IMR-90 (cell line): ENCODE measurements at regions not wholly inside any gene's neighbourhood (a gene's known extent, or its start where the extent isn't known, plus 50 kb on each side); places are given as distances from the start of the nearest gene placed in this dataset.

ENCODE experiments used
- ATAC-seq: fragments of 200-7000 bp; cut with Tn5 transposase; 2 replicates; pipeline ENCODE4 v1.9.1; 2020; ENCODE audit warnings: low read depth, mild to moderate bottlenecking, moderate library complexity
- BruUV-seq: library from RNA; stranded (reverse); fragments of 400-500 nt; replicated peaks from 2 replicates; lab custom pipeline; 2021; lab: Mats Ljungman, UMichigan
- CTCF ChIA-PET: fragments of 300-600 bp; formaldehyde crosslinking; extraction: SDS; loops from one replicate; lab custom pipeline; 2021; ENCODE audit warnings: antibody characterized with exemption; lab: Yijun Ruan, JAX
- POLR2A ChIA-PET: fragments of 300-600 bp; sonication (Branson Sonifier 250); formaldehyde crosslinking; loops from one replicate; lab custom pipeline; 2022; ENCODE audit warnings: antibody characterized with exemption; ENCODE audit not compliant: unreplicated experiment; lab: Charles Lee
- DNase-seq: peaks from one replicate; pipeline ENCODE4 v3.0.0; 2013
- H2AFZ ChIP-seq: replicated peaks from 2 replicates; pipeline ENCODE3; 2013; ENCODE audit warnings: low read length, mild to moderate bottlenecking; ENCODE audit not compliant: poor library complexity
- H2AK5ac ChIP-seq: 2 replicates; pipeline ENCODE4 v1.6.1; 2013; ENCODE audit warnings: low read depth, low read length, inconsistent platforms
- H2AK9ac ChIP-seq: replicated peaks from 2 replicates; pipeline ENCODE3; 2013; ENCODE audit warnings: mild to moderate bottlenecking, low read depth, low read length, moderate library complexity; ENCODE audit not compliant: poor library complexity
- H2BK120ac ChIP-seq: 2 replicates; pipeline ENCODE4 v1.6.1; 2013; ENCODE audit warnings: low read depth, low read length, inconsistent platforms
- H2BK15ac ChIP-seq: 3 replicates; pipeline ENCODE4 v1.6.1; 2013; ENCODE audit warnings: low read depth, low read length, inconsistent platforms
- H2BK20ac ChIP-seq: 2 replicates; pipeline ENCODE4 v1.6.1; 2013; ENCODE audit warnings: low read depth, mild to moderate bottlenecking, inconsistent platforms, low read length, moderate library complexity
- H2BK5ac ChIP-seq: 2 replicates; pipeline ENCODE4 v1.6.1; 2013; ENCODE audit warnings: mild to moderate bottlenecking, low read depth, low read length, inconsistent platforms; ENCODE audit not compliant: poor library complexity, severe bottlenecking
- H3K14ac ChIP-seq: replicated peaks from 2 replicates; pipeline ENCODE4 v1.6.1; 2013; ENCODE audit warnings: low read depth, low read length, inconsistent platforms
- H3K18ac ChIP-seq: 2 replicates; pipeline ENCODE4 v1.6.1; 2013; ENCODE audit warnings: low read depth, low read length, control low read depth
- H3K23ac ChIP-seq: 2 replicates; pipeline ENCODE4 v1.6.1; 2013; ENCODE audit warnings: low read depth, low read length, inconsistent platforms
- H3K27ac ChIP-seq: 2 replicates; pipeline ENCODE4 v1.5.1; 2013; ENCODE audit warnings: mild to moderate bottlenecking, control low read depth, low read length; ENCODE audit not compliant: insufficient read depth
- H3K27me3 ChIP-seq: 2 replicates; pipeline ENCODE4 v1.6.1; 2013; ENCODE audit warnings: low read length; ENCODE audit not compliant: control insufficient read depth, insufficient read depth
- H3K36me3 ChIP-seq: 2 replicates; pipeline ENCODE4 v1.6.1; 2013; ENCODE audit warnings: low read length, mixed read lengths; ENCODE audit not compliant: control insufficient read depth, insufficient read depth
- H3K4ac ChIP-seq: 2 replicates; pipeline ENCODE4 v1.6.1; 2013; ENCODE audit warnings: low read depth, low read length, inconsistent platforms
- H3K4me1 ChIP-seq: 2 replicates; pipeline ENCODE4 v1.6.1; 2013; ENCODE audit warnings: low read length, mixed read lengths; ENCODE audit not compliant: control insufficient read depth, insufficient read depth
- H3K4me2 ChIP-seq: 2 replicates; pipeline ENCODE4 v1.6.1; 2013; ENCODE audit warnings: low read depth, mild to moderate bottlenecking, control low read depth, low read length, moderate library complexity
- H3K4me3 ChIP-seq: 2 replicates; pipeline ENCODE4 v1.5.1; 2013; ENCODE audit warnings: low read depth, mild to moderate bottlenecking, control low read depth, low read length, moderate library complexity; ENCODE audit not compliant: insufficient read depth
- H3K56ac ChIP-seq: 2 replicates; pipeline ENCODE4 v1.6.1; 2013; ENCODE audit warnings: low read length, inconsistent platforms; ENCODE audit not compliant: insufficient read depth; ENCODE audit errors: extremely low read depth
- H3K79me1 ChIP-seq, 2 experiments: 2 replicates each; pipeline ENCODE4 v1.6.1; 2013; ENCODE audit warnings: low read length in 2 of 2, inconsistent platforms in 1 of 2, low read depth in 1 of 2
- H3K9ac ChIP-seq: 2 replicates; pipeline ENCODE4 v1.6.1; 2013; ENCODE audit warnings: low read depth, low read length, control low read depth
- H3K9me1 ChIP-seq: 2 replicates; pipeline ENCODE4 v1.6.1; 2013; ENCODE audit warnings: low read length, inconsistent platforms; ENCODE audit not compliant: insufficient read depth
- H3K9me3 ChIP-seq: 2 replicates; pipeline ENCODE4 v1.6.1; 2013; ENCODE audit warnings: low read length; ENCODE audit not compliant: control insufficient read depth, insufficient read depth
- H4K20me1 ChIP-seq: 2 replicates; pipeline ENCODE4 v1.6.1; 2013; ENCODE audit warnings: low read length, inconsistent platforms; ENCODE audit not compliant: insufficient read depth
- H4K5ac ChIP-seq: 2 replicates; pipeline ENCODE4 v1.6.1; 2013; ENCODE audit warnings: mild to moderate bottlenecking, low read depth, low read length, control low read depth
- H4K8ac ChIP-seq, 2 experiments: 2 replicates each; pipeline ENCODE4 v1.6.1; 2013; ENCODE audit warnings: low read depth in 2 of 2, low read length in 2 of 2, control low read depth in 1 of 2, inconsistent platforms in 1 of 2
- H4K91ac ChIP-seq: 2 replicates; pipeline ENCODE4 v1.6.1; 2013; ENCODE audit warnings: low read depth, low read length, inconsistent platforms; ENCODE audit not compliant: insufficient read depth
- BHLHE40 ChIP-seq: fragments of 150-350 bp; IDR thresholded peaks from 2 replicates; pipeline ENCODE4 v1.6.1; 2016; ENCODE audit warnings: mild to moderate bottlenecking, low read depth, low read length
- CEBPB ChIP-seq: IDR thresholded peaks from 2 replicates; pipeline ENCODE4 v1.6.1; 2012; ENCODE audit warnings: low read depth, low read length, improper control_type of control experiment
- CHD1 ChIP-seq: IDR thresholded peaks from 2 replicates; pipeline ENCODE4 v1.6.1; 2012; ENCODE audit warnings: low read depth, low read length, improper control_type of control experiment
- CTCF ChIP-seq: conservative IDR thresholded peaks from 2 replicates; pipeline ENCODE4 v1.5.1; 2012; ENCODE audit warnings: mild to moderate bottlenecking, low read depth, low read length, improper control_type of control experiment
- FOS ChIP-seq: fragments of 150-350 bp; IDR thresholded peaks from 2 replicates; pipeline ENCODE4 v1.6.1; 2016; ENCODE audit warnings: low read depth, low read length
- MAFK ChIP-seq: IDR thresholded peaks from 2 replicates; pipeline ENCODE4 v1.6.1; 2012; ENCODE audit warnings: low read depth, low read length, improper control_type of control experiment
- MAZ ChIP-seq: IDR thresholded peaks from 2 replicates; pipeline ENCODE4 v1.6.1; 2012; ENCODE audit warnings: low read depth, mild to moderate bottlenecking, low read length, improper control_type of control experiment, moderate library complexity, borderline replicate concordance
- MXI1 ChIP-seq: IDR thresholded peaks from 2 replicates; pipeline ENCODE4 v1.6.1; 2012; ENCODE audit warnings: low read depth, mild to moderate bottlenecking, low read length, moderate library complexity, borderline replicate concordance
- NFE2L2 ChIP-seq: fragments of 150-350 bp; IDR thresholded peaks from 2 replicates; pipeline ENCODE4 v1.6.1; 2016; ENCODE audit warnings: low read depth, mild to moderate bottlenecking, low read length
- POLR2A ChIP-seq: IDR thresholded peaks from 2 replicates; pipeline ENCODE4 v1.6.1; 2012; ENCODE audit warnings: mild to moderate bottlenecking, low read depth, low read length
- RCOR1 ChIP-seq: IDR thresholded peaks from 2 replicates; pipeline ENCODE4 v1.6.1; 2012; ENCODE audit warnings: mild to moderate bottlenecking, low read length, improper control_type of control experiment; ENCODE audit not compliant: insufficient replicate concordance
- RFX5 ChIP-seq: IDR thresholded peaks from 2 replicates; pipeline ENCODE4 v1.8.0; 2012; ENCODE audit warnings: low read depth, mild to moderate bottlenecking, low read length, moderate library complexity
- SMC3 ChIP-seq: fragments of 150-350 bp; IDR thresholded peaks from 2 replicates; pipeline ENCODE4 v1.6.1; 2016; ENCODE audit warnings: low read depth, mild to moderate bottlenecking, antibody characterized with exemption, low read length, moderate library complexity
- WGBS, 2 experiments: methylation state at CpG; one replicate each; pipeline versions ENCODE4 v1.1.5 to v1.1.7; 2013; ENCODE audit warnings: missing lambda C conversion rate in 2 of 2; ENCODE audit not compliant: insufficient read length in 1 of 2; ENCODE audit errors: extremely low coverage in 2 of 2; 5-methylcytosine and 5-hydroxymethylcytosine counted together
- dilution Hi-C: fragments of 300-500 bp; cut with HindIII; formaldehyde crosslinking; loops from one replicate; pipeline ENCODE4 v1.14.3; 2018; ENCODE audit warnings: low sequenced_read_pairs; ENCODE audit not compliant: unreplicated experiment
- in situ Hi-C: fragments of 300-500 bp; cut with MboI; formaldehyde crosslinking; loops from 3 replicates; pipeline ENCODE4 v1.14.3; 2019; ENCODE audit warnings: low sequenced_read_pairs, inconsistent platforms, mixed read lengths
- intact Hi-C: fragments of 100-400 bp; cut with micrococcal nuclease; formaldehyde crosslinking; loops from 2 replicates; pipeline ENCODE4 v1.10.0; 2022
- TF ChIP-seq, protein P1 (sequence below): fragments of 150-350 bp; IDR thresholded peaks from 2 replicates; pipeline ENCODE4 v1.6.1; 2016; ENCODE audit warnings: low read depth, mild to moderate bottlenecking, low read length, moderate library complexity, borderline replicate concordance

DNA sequence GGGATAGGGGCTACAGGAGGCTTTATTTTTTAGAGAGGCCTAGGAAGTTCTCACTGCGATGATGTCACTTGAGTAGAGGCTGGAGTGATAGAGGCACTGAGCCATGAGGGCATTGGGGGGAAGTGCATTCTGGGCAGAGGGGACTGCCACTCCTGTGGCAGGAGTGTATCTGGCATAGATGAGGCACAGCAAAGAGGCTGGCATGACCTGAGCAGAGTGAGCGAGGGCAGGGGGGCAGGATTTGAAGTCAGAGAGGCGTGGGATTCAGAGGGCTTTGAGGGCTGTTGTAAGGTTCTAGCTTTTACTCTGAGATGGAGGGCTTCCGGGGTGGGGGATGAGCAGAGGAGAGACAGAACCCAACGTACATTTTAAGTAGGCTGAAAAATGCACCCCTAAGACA is 91.9 kb upstream of the SH3PXD2B start:
- H3K4me2 ChIP-seq, result no peak overlapping the region
- H3K56ac ChIP-seq, result no peak overlapping the region
- BruUV-seq, result no TSS peak
- H4K91ac ChIP-seq, result no peak overlapping the region
- H3K4me3 ChIP-seq, result no peak overlapping the region
- no peaks in the 10 kb centered on the region for H3K36me3 ChIP-seq
- H2AFZ ChIP-seq, result no peak overlapping the region
- no peaks in the 10 kb centered on the region for H3K4me1 ChIP-seq
- no peak overlapping the region for H2BK5ac ChIP-seq
- H3K18ac ChIP-seq, result no peak overlapping the region
- no peak overlapping the region for H3K9ac ChIP-seq
- TF ChIP-seq CTCF, result no peak
- no peak for TF ChIP-seq POLR2A
- no peak for TF ChIP-seq MAZ
- no peak for TF ChIP-seq RFX5
- no peak for TF ChIP-seq CHD1
- TF ChIP-seq, protein P1, sequence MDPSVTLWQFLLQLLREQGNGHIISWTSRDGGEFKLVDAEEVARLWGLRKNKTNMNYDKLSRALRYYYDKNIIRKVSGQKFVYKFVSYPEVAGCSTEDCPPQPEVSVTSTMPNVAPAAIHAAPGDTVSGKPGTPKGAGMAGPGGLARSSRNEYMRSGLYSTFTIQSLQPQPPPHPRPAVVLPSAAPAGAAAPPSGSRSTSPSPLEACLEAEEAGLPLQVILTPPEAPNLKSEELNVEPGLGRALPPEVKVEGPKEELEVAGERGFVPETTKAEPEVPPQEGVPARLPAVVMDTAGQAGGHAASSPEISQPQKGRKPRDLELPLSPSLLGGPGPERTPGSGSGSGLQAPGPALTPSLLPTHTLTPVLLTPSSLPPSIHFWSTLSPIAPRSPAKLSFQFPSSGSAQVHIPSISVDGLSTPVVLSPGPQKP, result no peak
- no peak for TF ChIP-seq RCOR1
- no peak for TF ChIP-seq CEBPB
- TF ChIP-seq MXI1, result no peak
- no peak for TF ChIP-seq NFE2L2
- TF ChIP-seq SMC3, result no peak
- TF ChIP-seq BHLHE40, result no peak
- TF ChIP-seq MAFK, result no peak
- TF ChIP-seq FOS, result no peak
- peaks cover 1% of the 10 kb centered on the region; the same call in 1 of the 2 replicates for H3K9me3 ChIP-seq
- DNase-seq, result no peak
- no peak overlapping the region for H2BK20ac ChIP-seq
- 80% methylated on average over 1 of the region's 5 CpGs; no CpG with 5 or more reads in 1 of the 2 experiments for WGBS, 2 experiments
- in situ Hi-C loops (no loop called here), intact Hi-C loops (no loop called here), dilution Hi-C loops (no loop called here)
- peaks cover 65% of the 10 kb centered on the region for H3K27me3 ChIP-seq
- H2AK9ac ChIP-seq, result no peak overlapping the region
- H3K79me1 ChIP-seq, result no peaks in the 10 kb centered on the region
- no peak for ATAC-seq
- H3K4ac ChIP-seq, result no peak overlapping the region
- no peak overlapping the region for H2BK120ac ChIP-seq
- no peak overlapping the region for H3K14ac ChIP-seq
- POLR2A ChIA-PET, result no interaction called here
- H4K20me1 ChIP-seq, result no peaks in the 10 kb centered on the region
- H3K23ac ChIP-seq, result no peak overlapping the region
- no peak overlapping the region for H4K5ac ChIP-seq
- no peak overlapping the region for H2BK15ac ChIP-seq
- H2AK5ac ChIP-seq, result no peak overlapping the region
- H4K8ac ChIP-seq, result no peak overlapping the region
- H3K9me1 ChIP-seq, result no peaks in the 10 kb centered on the region
- H3K27ac ChIP-seq, result no peak overlapping the region
- CTCF ChIA-PET, result no interaction called here
